ENCODE measurements at regions not wholly inside any gene's neighbourhood (a gene's known extent, or its start where the extent isn't known, plus 50 kb on each side); places are given as distances from the start of the nearest gene placed in this dataset.

DNA sequence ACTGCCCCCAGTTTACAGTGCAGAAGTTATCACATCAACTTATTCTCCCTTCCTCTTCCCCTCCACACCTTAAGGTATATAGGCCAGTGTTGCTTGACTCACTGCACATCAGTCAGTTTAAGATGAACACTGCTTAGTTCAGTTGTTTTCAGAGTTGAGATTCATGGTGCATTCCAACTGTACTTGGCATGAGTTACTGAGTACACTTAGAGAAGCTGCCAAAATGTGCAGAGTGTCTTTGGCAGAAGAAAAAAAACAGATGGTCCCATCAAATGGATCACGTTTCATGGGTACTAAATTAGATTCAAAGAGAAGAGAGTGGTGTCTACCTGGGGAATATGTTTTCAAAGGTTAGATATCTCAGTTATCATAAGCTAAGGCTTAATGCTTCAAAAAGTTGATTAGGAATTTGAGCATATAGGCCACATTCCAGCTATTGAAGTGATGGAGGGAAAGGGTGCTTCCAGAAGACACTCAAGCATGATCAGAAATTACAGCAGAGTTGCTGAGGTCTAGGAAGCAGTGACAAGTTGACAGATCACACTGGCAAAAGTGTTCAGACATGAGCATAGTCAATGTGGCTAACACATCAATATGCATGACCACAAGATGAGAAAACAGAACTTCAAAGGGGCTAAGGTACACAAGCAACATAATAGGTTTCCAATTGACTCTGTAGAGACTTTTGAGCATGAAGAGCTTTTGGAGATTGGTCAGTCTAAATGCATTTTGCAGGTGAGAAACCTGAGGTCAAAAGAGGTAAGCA lies 579.2 kb upstream of the CELF2 start:
- TF ChIP-seq, protein P1, sequence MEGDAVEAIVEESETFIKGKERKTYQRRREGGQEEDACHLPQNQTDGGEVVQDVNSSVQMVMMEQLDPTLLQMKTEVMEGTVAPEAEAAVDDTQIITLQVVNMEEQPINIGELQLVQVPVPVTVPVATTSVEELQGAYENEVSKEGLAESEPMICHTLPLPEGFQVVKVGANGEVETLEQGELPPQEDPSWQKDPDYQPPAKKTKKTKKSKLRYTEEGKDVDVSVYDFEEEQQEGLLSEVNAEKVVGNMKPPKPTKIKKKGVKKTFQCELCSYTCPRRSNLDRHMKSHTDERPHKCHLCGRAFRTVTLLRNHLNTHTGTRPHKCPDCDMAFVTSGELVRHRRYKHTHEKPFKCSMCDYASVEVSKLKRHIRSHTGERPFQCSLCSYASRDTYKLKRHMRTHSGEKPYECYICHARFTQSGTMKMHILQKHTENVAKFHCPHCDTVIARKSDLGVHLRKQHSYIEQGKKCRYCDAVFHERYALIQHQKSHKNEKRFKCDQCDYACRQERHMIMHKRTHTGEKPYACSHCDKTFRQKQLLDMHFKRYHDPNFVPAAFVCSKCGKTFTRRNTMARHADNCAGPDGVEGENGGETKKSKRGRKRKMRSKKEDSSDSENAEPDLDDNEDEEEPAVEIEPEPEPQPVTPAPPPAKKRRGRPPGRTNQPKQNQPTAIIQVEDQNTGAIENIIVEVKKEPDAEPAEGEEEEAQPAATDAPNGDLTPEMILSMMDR (IDR thresholded peaks at IDR 0.05): no peak
- TF ChIP-seq POLR2A (IDR thresholded peaks at IDR 0.05): no peak

All from esophagus squamous epithelium (tissue), 4 donors.